IMR-90 (cell line): ENCODE measurements at regions not wholly inside any gene's neighbourhood (a gene's known extent, or its start where the extent isn't known, plus 50 kb on each side); places are given as distances from the start of the nearest gene placed in this dataset.

Experiments used
- ATAC-seq: fragments of 200-7000 bp; cut with Tn5 transposase; 2 replicates; pipeline ENCODE4 v1.9.1; 2020; ENCODE audit warnings: low read depth, mild to moderate bottlenecking, moderate library complexity
- BruUV-seq: library from RNA; stranded (reverse); fragments of 400-500 nt; replicated peaks from 2 replicates; lab custom pipeline; 2021; lab: Mats Ljungman, UMichigan
- CTCF ChIA-PET: fragments of 300-600 bp; formaldehyde crosslinking; extraction: SDS; loops from one replicate; lab custom pipeline; 2021; ENCODE audit warnings: antibody characterized with exemption; lab: Yijun Ruan, JAX
- POLR2A ChIA-PET: fragments of 300-600 bp; sonication (Branson Sonifier 250); formaldehyde crosslinking; loops from one replicate; lab custom pipeline; 2022; ENCODE audit warnings: antibody characterized with exemption; ENCODE audit not compliant: unreplicated experiment; lab: Charles Lee
- DNase-seq: peaks from one replicate; pipeline ENCODE4 v3.0.0; 2013
- H2AFZ ChIP-seq: replicated peaks from 2 replicates; pipeline ENCODE3; 2013; ENCODE audit warnings: low read length, mild to moderate bottlenecking; ENCODE audit not compliant: poor library complexity
- H2AK5ac ChIP-seq: 2 replicates; pipeline ENCODE4 v1.6.1; 2013; ENCODE audit warnings: low read depth, low read length, inconsistent platforms
- H2AK9ac ChIP-seq: replicated peaks from 2 replicates; pipeline ENCODE3; 2013; ENCODE audit warnings: mild to moderate bottlenecking, low read depth, low read length, moderate library complexity; ENCODE audit not compliant: poor library complexity
- H2BK120ac ChIP-seq: 2 replicates; pipeline ENCODE4 v1.6.1; 2013; ENCODE audit warnings: low read depth, low read length, inconsistent platforms
- H2BK15ac ChIP-seq: 3 replicates; pipeline ENCODE4 v1.6.1; 2013; ENCODE audit warnings: low read depth, low read length, inconsistent platforms
- H2BK20ac ChIP-seq: 2 replicates; pipeline ENCODE4 v1.6.1; 2013; ENCODE audit warnings: low read depth, mild to moderate bottlenecking, inconsistent platforms, low read length, moderate library complexity
- H2BK5ac ChIP-seq: 2 replicates; pipeline ENCODE4 v1.6.1; 2013; ENCODE audit warnings: mild to moderate bottlenecking, low read depth, low read length, inconsistent platforms; ENCODE audit not compliant: poor library complexity, severe bottlenecking
- H3K14ac ChIP-seq: replicated peaks from 2 replicates; pipeline ENCODE4 v1.6.1; 2013; ENCODE audit warnings: low read depth, low read length, inconsistent platforms
- H3K18ac ChIP-seq: 2 replicates; pipeline ENCODE4 v1.6.1; 2013; ENCODE audit warnings: low read depth, low read length, control low read depth
- H3K23ac ChIP-seq: 2 replicates; pipeline ENCODE4 v1.6.1; 2013; ENCODE audit warnings: low read depth, low read length, inconsistent platforms
- H3K27ac ChIP-seq: 2 replicates; pipeline ENCODE4 v1.5.1; 2013; ENCODE audit warnings: mild to moderate bottlenecking, control low read depth, low read length; ENCODE audit not compliant: insufficient read depth
- H3K27me3 ChIP-seq: 2 replicates; pipeline ENCODE4 v1.6.1; 2013; ENCODE audit warnings: low read length; ENCODE audit not compliant: control insufficient read depth, insufficient read depth
- H3K36me3 ChIP-seq: 2 replicates; pipeline ENCODE4 v1.6.1; 2013; ENCODE audit warnings: low read length, mixed read lengths; ENCODE audit not compliant: control insufficient read depth, insufficient read depth
- H3K4ac ChIP-seq: 2 replicates; pipeline ENCODE4 v1.6.1; 2013; ENCODE audit warnings: low read depth, low read length, inconsistent platforms
- H3K4me1 ChIP-seq: 2 replicates; pipeline ENCODE4 v1.6.1; 2013; ENCODE audit warnings: low read length, mixed read lengths; ENCODE audit not compliant: control insufficient read depth, insufficient read depth
- H3K4me2 ChIP-seq: 2 replicates; pipeline ENCODE4 v1.6.1; 2013; ENCODE audit warnings: low read depth, mild to moderate bottlenecking, control low read depth, low read length, moderate library complexity
- H3K4me3 ChIP-seq: 2 replicates; pipeline ENCODE4 v1.5.1; 2013; ENCODE audit warnings: low read depth, mild to moderate bottlenecking, control low read depth, low read length, moderate library complexity; ENCODE audit not compliant: insufficient read depth
- H3K56ac ChIP-seq: 2 replicates; pipeline ENCODE4 v1.6.1; 2013; ENCODE audit warnings: low read length, inconsistent platforms; ENCODE audit not compliant: insufficient read depth; ENCODE audit errors: extremely low read depth
- H3K79me1 ChIP-seq, 2 experiments: 2 replicates each; pipeline ENCODE4 v1.6.1; 2013; ENCODE audit warnings: low read length in 2 of 2, inconsistent platforms in 1 of 2, low read depth in 1 of 2
- H3K9ac ChIP-seq: 2 replicates; pipeline ENCODE4 v1.6.1; 2013; ENCODE audit warnings: low read depth, low read length, control low read depth
- H3K9me1 ChIP-seq: 2 replicates; pipeline ENCODE4 v1.6.1; 2013; ENCODE audit warnings: low read length, inconsistent platforms; ENCODE audit not compliant: insufficient read depth
- H3K9me3 ChIP-seq: 2 replicates; pipeline ENCODE4 v1.6.1; 2013; ENCODE audit warnings: low read length; ENCODE audit not compliant: control insufficient read depth, insufficient read depth
- H4K20me1 ChIP-seq: 2 replicates; pipeline ENCODE4 v1.6.1; 2013; ENCODE audit warnings: low read length, inconsistent platforms; ENCODE audit not compliant: insufficient read depth
- H4K5ac ChIP-seq: 2 replicates; pipeline ENCODE4 v1.6.1; 2013; ENCODE audit warnings: mild to moderate bottlenecking, low read depth, low read length, control low read depth
- H4K8ac ChIP-seq, 2 experiments: 2 replicates each; pipeline ENCODE4 v1.6.1; 2013; ENCODE audit warnings: low read depth in 2 of 2, low read length in 2 of 2, control low read depth in 1 of 2, inconsistent platforms in 1 of 2
- H4K91ac ChIP-seq: 2 replicates; pipeline ENCODE4 v1.6.1; 2013; ENCODE audit warnings: low read depth, low read length, inconsistent platforms; ENCODE audit not compliant: insufficient read depth
- BHLHE40 ChIP-seq: fragments of 150-350 bp; IDR thresholded peaks from 2 replicates; pipeline ENCODE4 v1.6.1; 2016; ENCODE audit warnings: mild to moderate bottlenecking, low read depth, low read length
- CEBPB ChIP-seq: IDR thresholded peaks from 2 replicates; pipeline ENCODE4 v1.6.1; 2012; ENCODE audit warnings: low read depth, low read length, improper control_type of control experiment
- CHD1 ChIP-seq: IDR thresholded peaks from 2 replicates; pipeline ENCODE4 v1.6.1; 2012; ENCODE audit warnings: low read depth, low read length, improper control_type of control experiment
- ELK1 ChIP-seq: fragments of 150-350 bp; IDR thresholded peaks from 2 replicates; pipeline ENCODE4 v1.6.1; 2016; ENCODE audit warnings: low read depth, mild to moderate bottlenecking, low read length, moderate library complexity, borderline replicate concordance
- FOS ChIP-seq: fragments of 150-350 bp; IDR thresholded peaks from 2 replicates; pipeline ENCODE4 v1.6.1; 2016; ENCODE audit warnings: low read depth, low read length
- MAFK ChIP-seq: IDR thresholded peaks from 2 replicates; pipeline ENCODE4 v1.6.1; 2012; ENCODE audit warnings: low read depth, low read length, improper control_type of control experiment
- MAZ ChIP-seq: IDR thresholded peaks from 2 replicates; pipeline ENCODE4 v1.6.1; 2012; ENCODE audit warnings: low read depth, mild to moderate bottlenecking, low read length, improper control_type of control experiment, moderate library complexity, borderline replicate concordance
- MXI1 ChIP-seq: IDR thresholded peaks from 2 replicates; pipeline ENCODE4 v1.6.1; 2012; ENCODE audit warnings: low read depth, mild to moderate bottlenecking, low read length, moderate library complexity, borderline replicate concordance
- NFE2L2 ChIP-seq: fragments of 150-350 bp; IDR thresholded peaks from 2 replicates; pipeline ENCODE4 v1.6.1; 2016; ENCODE audit warnings: low read depth, mild to moderate bottlenecking, low read length
- POLR2A ChIP-seq: IDR thresholded peaks from 2 replicates; pipeline ENCODE4 v1.6.1; 2012; ENCODE audit warnings: mild to moderate bottlenecking, low read depth, low read length
- RAD21 ChIP-seq: IDR thresholded peaks from 2 replicates; pipeline ENCODE4 v1.6.1; 2012; ENCODE audit warnings: low read length, improper control_type of control experiment
- RCOR1 ChIP-seq: IDR thresholded peaks from 2 replicates; pipeline ENCODE4 v1.6.1; 2012; ENCODE audit warnings: mild to moderate bottlenecking, low read length, improper control_type of control experiment; ENCODE audit not compliant: insufficient replicate concordance
- RFX5 ChIP-seq: IDR thresholded peaks from 2 replicates; pipeline ENCODE4 v1.8.0; 2012; ENCODE audit warnings: low read depth, mild to moderate bottlenecking, low read length, moderate library complexity
- SMC3 ChIP-seq: fragments of 150-350 bp; IDR thresholded peaks from 2 replicates; pipeline ENCODE4 v1.6.1; 2016; ENCODE audit warnings: low read depth, mild to moderate bottlenecking, antibody characterized with exemption, low read length, moderate library complexity
- USF2 ChIP-seq: fragments of 150-350 bp; IDR thresholded peaks from 2 replicates; pipeline ENCODE4 v1.6.1; 2017; ENCODE audit warnings: mild to moderate bottlenecking, antibody characterized with exemption, low read length, low read depth
- WGBS, 2 experiments: methylation state at CpG; one replicate each; pipeline versions ENCODE4 v1.1.5 to v1.1.7; 2013; ENCODE audit warnings: missing lambda C conversion rate in 2 of 2; ENCODE audit not compliant: insufficient read length in 1 of 2; ENCODE audit errors: extremely low coverage in 2 of 2; 5-methylcytosine and 5-hydroxymethylcytosine counted together
- dilution Hi-C: fragments of 300-500 bp; cut with HindIII; formaldehyde crosslinking; loops from one replicate; pipeline ENCODE4 v1.14.3; 2018; ENCODE audit warnings: low sequenced_read_pairs; ENCODE audit not compliant: unreplicated experiment
- in situ Hi-C: fragments of 300-500 bp; cut with MboI; formaldehyde crosslinking; loops from 3 replicates; pipeline ENCODE4 v1.14.3; 2019; ENCODE audit warnings: low sequenced_read_pairs, inconsistent platforms, mixed read lengths
- intact Hi-C: fragments of 100-400 bp; cut with micrococcal nuclease; formaldehyde crosslinking; loops from 2 replicates; pipeline ENCODE4 v1.10.0; 2022
- TF ChIP-seq, protein P1 (sequence below): conservative IDR thresholded peaks from 2 replicates; pipeline ENCODE4 v1.5.1; 2012; ENCODE audit warnings: mild to moderate bottlenecking, low read depth, low read length, improper control_type of control experiment

- Histone ChIP-seq H4K91ac (no peak overlapping the region), H2BK5ac (no peak overlapping the region), H3K27ac (no peak overlapping the region), H2AK9ac (no peak overlapping the region), H3K36me3 (no peaks in the 10 kb centered on the region), H3K14ac (no peak overlapping the region), H2BK15ac (no peak overlapping the region), H4K20me1 (no peaks in the 10 kb centered on the region), H4K5ac (no peak overlapping the region), H3K9ac (no peak overlapping the region), H3K4me1 (no peaks in the 10 kb centered on the region), H3K23ac (no peak overlapping the region), H3K9me1 (no peaks in the 10 kb centered on the region), H4K8ac (no peak overlapping the region), H3K18ac (no peak overlapping the region), H3K4ac (no peak overlapping the region), H3K56ac (no peak overlapping the region), H3K4me3 (no peak overlapping the region), H3K9me3 (peaks cover 4% of the 10 kb centered on the region; the same call in 1 of the 2 replicates), H3K79me1 (no peaks in the 10 kb centered on the region), H2BK20ac (no peak overlapping the region), H3K4me2 (no peak overlapping the region), H2AK5ac (no peak overlapping the region), H2BK120ac (no peak overlapping the region), H2AFZ (no peak overlapping the region), H3K27me3 (no peaks in the 10 kb centered on the region)
- no peak for DNase-seq
- no TSS peak for BruUV-seq
- no peak for ATAC-seq
- intact Hi-C loops (no loop called here), dilution Hi-C loops (no loop called here), in situ Hi-C loops (no loop called here)
- TF ChIP-seq CEBPB (no peak), FOS (no peak), CHD1 (no peak), ELK1 (no peak), POLR2A (no peak), BHLHE40 (no peak), SMC3 (no peak), RAD21 (no peak), RFX5 (no peak), MAFK (no peak), USF2 (no peak), MAZ (no peak), NFE2L2 (no peak), RCOR1 (no peak), MXI1 (no peak)
- TF ChIP-seq, protein P1, sequence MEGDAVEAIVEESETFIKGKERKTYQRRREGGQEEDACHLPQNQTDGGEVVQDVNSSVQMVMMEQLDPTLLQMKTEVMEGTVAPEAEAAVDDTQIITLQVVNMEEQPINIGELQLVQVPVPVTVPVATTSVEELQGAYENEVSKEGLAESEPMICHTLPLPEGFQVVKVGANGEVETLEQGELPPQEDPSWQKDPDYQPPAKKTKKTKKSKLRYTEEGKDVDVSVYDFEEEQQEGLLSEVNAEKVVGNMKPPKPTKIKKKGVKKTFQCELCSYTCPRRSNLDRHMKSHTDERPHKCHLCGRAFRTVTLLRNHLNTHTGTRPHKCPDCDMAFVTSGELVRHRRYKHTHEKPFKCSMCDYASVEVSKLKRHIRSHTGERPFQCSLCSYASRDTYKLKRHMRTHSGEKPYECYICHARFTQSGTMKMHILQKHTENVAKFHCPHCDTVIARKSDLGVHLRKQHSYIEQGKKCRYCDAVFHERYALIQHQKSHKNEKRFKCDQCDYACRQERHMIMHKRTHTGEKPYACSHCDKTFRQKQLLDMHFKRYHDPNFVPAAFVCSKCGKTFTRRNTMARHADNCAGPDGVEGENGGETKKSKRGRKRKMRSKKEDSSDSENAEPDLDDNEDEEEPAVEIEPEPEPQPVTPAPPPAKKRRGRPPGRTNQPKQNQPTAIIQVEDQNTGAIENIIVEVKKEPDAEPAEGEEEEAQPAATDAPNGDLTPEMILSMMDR, result no peak
- ChIA-PET CTCF (no interaction called here), POLR2A (no interaction called here)
- WGBS, 2 experiments, result no CpG with 5 or more reads among the region's 1 CpG
These were observed 1211.9 kb upstream of the ATXN8OS start for GRCh38 chr13:68895696-68896095.
